GM21619 (cell line): ENCODE measurements at regions not wholly inside any gene's neighbourhood (a gene's known extent, or its start where the extent isn't known, plus 50 kb on each side); places are given as distances from the start of the nearest gene placed in this dataset.
A peak's percentile ranks its signal among the peaks of the same experiment; 100 is the strongest.

Source experiments
- ATAC-seq: cut with Tn5 transposase; IDR thresholded peaks from one replicate; pipeline ENCODE4 v1.9.1; 2021; ENCODE audit not compliant: unreplicated experiment

- ATAC-seq = no peak
These were observed 57.1 kb downstream of the FAM181B start for GRCh38 chr11:82676483-82677094.

GRCh38 chr11:82675838-82676237 is 57.8 kb downstream of the FAM181B start:
- ATAC-seq = no peak

- ATAC-seq = no peak
These were observed 60.0 kb downstream of the FAM181B start for GRCh38 chr11:82673631-82674030.

- no peak for ATAC-seq
These were observed 62.2 kb downstream of the FAM181B start for GRCh38 chr11:82671451-82671850.

GRCh38 chr11:82663535-82663934 is 70.1 kb downstream of the FAM181B start:
- no peak for ATAC-seq

GRCh38 chr11:82653752-82654151 is 79.9 kb downstream of the FAM181B start:
- ATAC-seq = no peak

- ATAC-seq = no peak
These were observed 94.4 kb downstream of the FAM181B start for GRCh38 chr11:82639251-82639650.

GRCh38 chr11:82636615-82637014 is 97.0 kb downstream of the FAM181B start:
- ATAC-seq = no peak

GRCh38 chr11:82634091-82634490 is 99.6 kb downstream of the FAM181B start:
- no peak for ATAC-seq

- peak; percentile 89 for ATAC-seq
These were observed 101.7 kb downstream of the FAM181B start for GRCh38 chr11:82631722-82632630.

GRCh38 chr11:82610671-82611070 is 123.0 kb downstream of the FAM181B start:
- ATAC-seq = no peak

GRCh38 chr11:82606738-82607137 is 126.9 kb downstream of the FAM181B start:
- no peak for ATAC-seq

GRCh38 chr11:82601711-82602110 is 132.0 kb downstream of the FAM181B start:
- ATAC-seq = no peak

- no peak for ATAC-seq
These were observed 133.8 kb downstream of the FAM181B start for GRCh38 chr11:82599836-82600235.

GRCh38 chr11:82586581-82586980 is 147.1 kb downstream of the FAM181B start:
- ATAC-seq = no peak

- ATAC-seq = no peak
These were observed 156.4 kb downstream of the FAM181B start for GRCh38 chr11:82577246-82577645.

- ATAC-seq = no peak
These were observed 172.8 kb downstream of the FAM181B start for GRCh38 chr11:82560836-82561235.

GRCh38 chr11:82559609-82560008 is 174.1 kb downstream of the FAM181B start:
- ATAC-seq = no peak

GRCh38 chr11:82557274-82557673 is 176.4 kb downstream of the FAM181B start:
- ATAC-seq = peak; percentile 100

GRCh38 chr11:82556210-82556609 is 177.5 kb downstream of the FAM181B start:
- no peak for ATAC-seq

GRCh38 chr11:82546661-82547557 is 186.8 kb downstream of the FAM181B start:
- no peak for ATAC-seq
